B cell (primary cell): ENCODE measurements at regions not wholly inside any gene's neighbourhood (a gene's known extent, or its start where the extent isn't known, plus 50 kb on each side); places are given as distances from the start of the nearest gene placed in this dataset.

ENCODE experiments used
- ATAC-seq: fragments of 200-7000 bp; cut with Tn5 transposase; one replicate; pipeline ENCODE4 v1.10.0; 2021; ENCODE audit warnings: low read depth, mild to moderate bottlenecking, moderate number of reproducible peaks, moderate library complexity
- CTCF ChIA-PET: fragments of 350-600 bp; sonication (Branson Sonifier 250); formaldehyde crosslinking; loops from one replicate; lab custom pipeline; 2021; ENCODE audit warnings: antibody characterized with exemption, inconsistent platforms; lab: Charles Lee
- POLR2A ChIA-PET: fragments of 350-600 bp; sonication (Branson Sonifier 250); formaldehyde crosslinking; loops from one replicate; lab custom pipeline; 2021; ENCODE audit warnings: antibody characterized with exemption; lab: Charles Lee
- DNase-seq: peaks from one replicate; pipeline ENCODE4 v3.0.0; 2013
- H2AFZ ChIP-seq: 2 replicates; pipeline ENCODE4 v1.6.1; 2012; ENCODE audit warnings: mild to moderate bottlenecking, low read depth, low read length; ENCODE audit not compliant: insufficient read depth, poor library complexity, severe bottlenecking
- H3K27ac ChIP-seq, 2 donors: 1 replicate in 1 of 2; 2 replicates in 1 of 2; pipeline ENCODE4 v1.5.1; 2012 to 2013; ENCODE audit warnings: low read length in 2 of 2, mild to moderate bottlenecking in 2 of 2, moderate library complexity in 1 of 2
- H3K27me3 ChIP-seq, 4 experiments: fragments of 200-600 bp in 1 of 4; sonication (generic) in 1 of 4; replicated peaks in 1 of 4; 1 replicate in 2 of 4; 2 replicates in 2 of 4; pipeline versions ENCODE4 v1.6.1 to v1.7.0; 2013 to 2016; ENCODE audit warnings: low read length in 3 of 4, mild to moderate bottlenecking in 2 of 4, mixed read lengths in 1 of 4, moderate library complexity in 1 of 4; ENCODE audit not compliant: insufficient read depth in 4 of 4, control insufficient read depth in 3 of 4; ENCODE audit errors: control extremely low read depth in 1 of 4
- H3K36me3 ChIP-seq, 2 experiments: replicated peaks in 1 of 2; 1 replicate in 1 of 2; 2 replicates in 1 of 2; pipeline versions ENCODE4 v1.6.1 to v1.7.1; 2013; ENCODE audit warnings: low read length in 1 of 2; ENCODE audit not compliant: insufficient read depth in 2 of 2, control insufficient read depth in 1 of 2; ENCODE audit errors: control extremely low read depth in 1 of 2, extremely low read depth in 1 of 2
- H3K4me1 ChIP-seq, 2 donors: fragments of 200-600 bp in 1 of 2; sonication (generic) in 1 of 2; 1 replicate in 1 of 2; 2 replicates in 1 of 2; pipeline versions ENCODE4 v1.5.1 to v1.6.1; 2013 to 2017; ENCODE audit warnings: low read length in 2 of 2; ENCODE audit not compliant: control insufficient read depth in 2 of 2, insufficient read depth in 2 of 2
- H3K4me2 ChIP-seq: replicated peaks from 2 replicates; pipeline ENCODE3; 2012; ENCODE audit warnings: mild to moderate bottlenecking, low read depth, low read length; ENCODE audit not compliant: poor library complexity, severe bottlenecking
- H3K4me3 ChIP-seq, 5 experiments: fragments of 200-600 bp in 1 of 5; sonication (generic) in 1 of 5; 1 replicate in 3 of 5; 2 replicates in 2 of 5; pipeline versions ENCODE4 v1.5.1 to v1.7.0; 2011 to 2016; ENCODE audit warnings: low read length in 4 of 5, mild to moderate bottlenecking in 4 of 5, low read depth in 2 of 5, control low read depth in 1 of 5, moderate library complexity in 1 of 5; ENCODE audit not compliant: insufficient read depth in 1 of 5; ENCODE audit errors: control extremely low read depth in 1 of 5, extremely low read depth in 1 of 5
- H3K79me2 ChIP-seq: fragments of 200-600 bp; sonication (generic); one replicate; pipeline ENCODE4 v1.6.0; 2016; ENCODE audit warnings: low read length; ENCODE audit not compliant: control insufficient read depth, insufficient read depth
- H3K9ac ChIP-seq: fragments of 200-600 bp; sonication (generic); 2 replicates; pipeline ENCODE4 v1.6.1; 2017; ENCODE audit warnings: mild to moderate bottlenecking, low read length, moderate library complexity
- H3K9me3 ChIP-seq, 3 donors: one replicate each; pipeline versions ENCODE4 v1.6.1 to v1.7.1; 2013; ENCODE audit warnings: low read length in 2 of 3; ENCODE audit not compliant: control insufficient read depth in 2 of 3, insufficient read depth in 1 of 3; ENCODE audit errors: control extremely low read depth in 1 of 3
- H4K20me1 ChIP-seq: 2 replicates; pipeline ENCODE4 v1.6.0; 2012; ENCODE audit warnings: mild to moderate bottlenecking, low read length; ENCODE audit not compliant: insufficient read depth, control insufficient read depth, poor library complexity, severe bottlenecking
- H3K27ac Mint-ChIP-seq: one replicate; pipeline ENCODE4 v1.8.0; 2021; ENCODE audit warnings: mixed read lengths
- H3K27me3 Mint-ChIP-seq: one replicate; pipeline ENCODE4 v1.8.0; 2021; ENCODE audit warnings: mixed read lengths
- H3K4me1 Mint-ChIP-seq: one replicate; pipeline ENCODE4 v1.8.0; 2021; ENCODE audit warnings: mixed read lengths
- H3K4me3 Mint-ChIP-seq: one replicate; pipeline ENCODE4 v1.8.0; 2021; ENCODE audit warnings: mixed read lengths
- H3K9me3 Mint-ChIP-seq: one replicate; pipeline ENCODE4 v1.8.0; 2022; ENCODE audit warnings: mixed read lengths; ENCODE audit not compliant: insufficient read depth
- CTCF ChIP-seq: fragments of 200-600 bp; IDR thresholded peaks from one replicate; pipeline ENCODE4 v1.8.0; 2022; ENCODE audit warnings: antibody characterized with exemption, mild to moderate bottlenecking
- EZH2 ChIP-seq: IDR thresholded peaks from 2 replicates; pipeline ENCODE4 v1.6.1; 2012; ENCODE audit warnings: borderline replicate concordance, low read depth, mild to moderate bottlenecking, moderate library complexity, low read length; ENCODE audit not compliant: insufficient read depth, poor library complexity, severe bottlenecking
- WGBS: methylation state at CpG from one replicate; pipeline ENCODE4 v1.1.5; 2013; ENCODE audit warnings: missing lambda C conversion rate; ENCODE audit not compliant: insufficient coverage; 5-methylcytosine and 5-hydroxymethylcytosine counted together
- intact Hi-C: fragments of 100-400 bp; cut with micrococcal nuclease; formaldehyde crosslinking; loops from one replicate; pipeline ENCODE4 v1.10.0; 2022

- Histone ChIP-seq H3K4me1 (no peaks in the 10 kb centered on the region), H3K36me3 (no peaks in the 10 kb centered on the region), H3K4me2 (no peak overlapping the region), H3K4me3 (no peak overlapping the region), H4K20me1 (no peaks in the 10 kb centered on the region), H3K27me3 (no peaks in the 10 kb centered on the region), H3K9me3 (no peaks in the 10 kb centered on the region), H3K27ac (no peak overlapping the region), H3K79me2 (no peaks in the 10 kb centered on the region), H2AFZ (no peak overlapping the region), H3K9ac (no peak overlapping the region)
- no peak for ATAC-seq
- Mint-ChIP-seq H3K9me3 (peaks cover 3% of the 10 kb centered on the region), H3K4me3 (no peak overlapping the region), H3K27me3 (no peaks in the 10 kb centered on the region), H3K27ac (no peak overlapping the region), H3K4me1 (no peaks in the 10 kb centered on the region)
- TF ChIP-seq CTCF (no peak), EZH2 (no peak)
- CTCF ChIA-PET = no interaction called here
- intact Hi-C loops = no loop called here
- DNase-seq = no peak
- 86% methylated on average over 1 of the region's 2 CpGs for WGBS
- POLR2A ChIA-PET = no interaction called here
These were observed 445.8 kb downstream of the HTR1B start for GRCh38 chr6:77017537-77017936.

GRCh38 chr6:77015350-77015749, 447.9 kb downstream of the HTR1B start:
- TF ChIP-seq EZH2 = no peak
- TF ChIP-seq CTCF = no peak
- POLR2A ChIA-PET = no interaction called here
- WGBS = no CpG with 5 or more reads among the region's 1 CpG

More at GRCh38 chr6:77015350-77015749, 447.9 kb downstream of the HTR1B start:
- Histone ChIP-seq H3K36me3 (no peaks in the 10 kb centered on the region), H3K4me2 (no peak overlapping the region), H3K27ac (no peak overlapping the region), H3K9me3 (peaks cover 0 to 17% (median 0%) of the 10 kb centered on the region in 3 donors), H4K20me1 (no peaks in the 10 kb centered on the region), H3K9ac (no peak overlapping the region), H3K79me2 (no peaks in the 10 kb centered on the region), H3K4me3 (no peak overlapping the region), H2AFZ (no peak overlapping the region), H3K4me1 (no peaks in the 10 kb centered on the region), H3K27me3 (no peaks in the 10 kb centered on the region)
- ATAC-seq = no peak
- DNase-seq = no peak
- Mint-ChIP-seq H3K27me3 (no peaks in the 10 kb centered on the region), H3K27ac (no peak overlapping the region), H3K4me3 (no peak overlapping the region), H3K4me1 (no peaks in the 10 kb centered on the region), H3K9me3 (peaks cover 3% of the 10 kb centered on the region)
- intact Hi-C loops = no loop called here
- CTCF ChIA-PET = no interaction called here
